GM12875 (cell line): ENCODE measurements at regions not wholly inside any gene's neighbourhood (a gene's known extent, or its start where the extent isn't known, plus 50 kb on each side); places are given as distances from the start of the nearest gene placed in this dataset.

ENCODE experiments used
- H3K4me3 ChIP-seq: one replicate; pipeline ENCODE4 v1.5.1; 2011; ENCODE audit warnings: low read depth, low read length, control low read depth
- CTCF ChIP-seq: IDR thresholded peaks from 2 replicates; pipeline ENCODE4 v1.5.1; 2011; ENCODE audit warnings: low read depth, mild to moderate bottlenecking, control low read depth, inconsistent platforms, low read length, moderate library complexity, borderline replicate concordance; ENCODE audit not compliant: insufficient read depth

- no peak overlapping the region for H3K4me3 ChIP-seq
- no peak for TF ChIP-seq CTCF
Observed at GRCh38 chr14:53380052-53380866, 227.1 kb upstream of the DDHD1 start.

- TF ChIP-seq CTCF = no peak
- H3K4me3 ChIP-seq = no peak overlapping the region
Observed at GRCh38 chr14:53378142-53378541, 225.0 kb upstream of the DDHD1 start.

- no peak for TF ChIP-seq CTCF
- H3K4me3 ChIP-seq = no peak overlapping the region
Observed at GRCh38 chr14:53376064-53376463, 222.9 kb upstream of the DDHD1 start.

DNA sequence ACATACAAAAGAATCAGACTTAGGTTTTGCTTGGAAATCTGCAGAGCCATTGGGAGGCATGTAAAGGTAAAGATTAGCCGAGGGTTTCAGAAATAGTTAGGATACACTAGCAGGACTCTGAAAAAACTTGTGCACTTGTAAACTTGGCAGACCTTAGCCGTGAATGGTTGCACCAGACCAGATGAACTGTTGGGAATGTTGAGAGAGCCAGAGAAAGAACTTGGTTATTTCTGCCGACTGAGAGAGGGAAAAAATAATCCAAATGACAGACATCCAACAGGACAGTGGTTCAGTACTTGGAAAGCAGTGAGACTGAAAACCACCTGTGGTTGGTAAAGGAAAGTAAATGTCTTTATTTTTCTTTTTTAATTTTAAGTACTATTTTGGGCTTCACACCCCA, 222.5 kb upstream of the DDHD1 start:
- no peak overlapping the region for H3K4me3 ChIP-seq
- TF ChIP-seq CTCF = no peak

- H3K4me3 ChIP-seq = no peak overlapping the region
- no peak for TF ChIP-seq CTCF
Observed at GRCh38 chr14:53368711-53369201, 215.6 kb upstream of the DDHD1 start.

DNA sequence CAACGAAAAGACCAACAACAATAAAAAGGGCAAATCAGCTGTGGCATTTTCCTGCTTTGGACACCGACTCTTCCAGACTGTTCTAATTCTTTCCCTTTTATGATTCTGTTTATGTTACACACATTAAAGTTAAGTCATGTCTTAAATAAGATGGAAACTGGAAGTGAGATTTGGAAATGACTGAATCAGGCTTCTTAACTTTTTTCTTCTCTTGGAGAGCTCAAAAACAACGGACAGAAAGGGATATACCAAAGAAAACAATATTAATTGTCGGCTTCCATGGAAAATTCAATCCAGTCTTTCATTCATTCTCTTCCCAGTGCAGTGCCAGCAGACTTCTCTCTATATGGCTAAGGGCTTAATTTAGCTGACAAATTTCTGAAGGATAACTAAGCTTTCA, 214.9 kb upstream of the DDHD1 start:
- no peak overlapping the region for H3K4me3 ChIP-seq
- TF ChIP-seq CTCF = no peak

DNA sequence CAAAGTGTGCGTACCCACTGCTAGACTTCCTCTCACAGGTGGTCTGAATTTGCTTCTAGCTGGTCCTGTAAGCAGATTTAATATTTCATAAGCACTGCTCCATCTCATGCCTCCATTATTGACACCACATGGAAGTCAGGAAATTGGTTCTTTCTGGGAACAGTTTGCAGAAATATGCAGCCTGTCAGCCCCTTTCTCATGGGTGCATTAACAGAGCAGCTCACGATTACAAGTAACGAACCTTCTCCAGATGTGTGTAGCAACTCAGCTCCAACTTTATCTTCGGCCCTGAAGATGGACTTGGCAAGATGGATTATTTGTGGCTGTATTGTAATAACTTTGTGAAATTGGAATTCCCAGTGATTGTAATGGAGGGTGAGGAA, 214.5 kb upstream of the DDHD1 start:
- TF ChIP-seq CTCF = no peak
- H3K4me3 ChIP-seq = no peak overlapping the region
